ENCODE measurements at regions not wholly inside any gene's neighbourhood (a gene's known extent, or its start where the extent isn't known, plus 50 kb on each side); places are given as distances from the start of the nearest gene placed in this dataset.
A peak's percentile ranks its signal among the peaks of the same experiment; 100 is the strongest.
"Not testable (repeated sequence)": the region's sequence is repeated elsewhere in the genome, so short reads cannot be mapped to it uniquely, and the experiment has no call there.

DNA sequence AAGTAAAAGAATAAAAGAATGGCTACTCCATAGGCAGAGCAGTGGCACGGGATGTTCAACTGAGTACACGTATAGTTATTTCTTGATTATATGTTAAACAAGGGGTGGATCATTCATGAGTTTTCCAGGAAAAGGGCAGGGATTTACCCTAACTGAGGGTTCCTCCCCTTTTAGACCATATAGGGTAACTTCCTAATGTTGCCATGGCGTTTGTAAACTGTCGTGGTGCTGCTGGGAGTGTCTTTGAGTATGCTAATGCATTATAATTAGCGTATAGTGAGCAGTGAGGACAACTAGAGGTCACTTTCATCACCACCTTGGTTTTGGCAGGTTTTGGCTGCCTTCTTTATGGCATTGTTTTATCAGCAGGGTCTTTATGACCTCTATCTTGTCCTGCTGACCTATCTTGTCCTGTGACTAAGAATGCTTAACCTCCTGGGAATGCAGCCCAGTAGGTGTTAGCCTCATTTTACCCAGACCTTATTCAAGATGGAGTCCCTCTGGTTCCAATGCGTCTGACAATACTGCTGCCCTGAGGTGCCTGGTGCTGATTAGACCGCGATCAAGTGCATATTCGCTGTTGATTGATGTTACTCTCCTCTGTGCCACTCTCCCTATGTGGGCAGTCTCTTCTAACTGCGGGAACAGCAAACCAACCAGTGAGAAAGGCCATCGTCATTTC lies 67.6 kb upstream of the AMN1 start:
- no peaks in the 10 kb centered on the region for H3K9me1 ChIP-seq (ENCODE audit: control insufficient read depth, extremely low read depth, insufficient read depth, low read length)
- H3K4me3 ChIP-seq (ENCODE audit: control insufficient read depth in 2 of 3, extremely low read depth in 1 of 3, insufficient read depth in 2 of 3, low read depth in 1 of 3, low read length in 3 of 3): no peak overlapping the region
- H3K36me3 ChIP-seq (ENCODE audit: control insufficient read depth in 2 of 2, extremely low read depth in 1 of 2, insufficient read depth in 2 of 2, low read length in 2 of 2): no peaks in the 10 kb centered on the region
- H3K27me3 ChIP-seq (ENCODE audit: control insufficient read depth, extremely low read depth, insufficient read depth, low read length): no peaks in the 10 kb centered on the region
- no peak for TF ChIP-seq EZH2 (IDR thresholded peaks at IDR 0.05; ENCODE audit: low read length)
- TF ChIP-seq, protein P1, sequence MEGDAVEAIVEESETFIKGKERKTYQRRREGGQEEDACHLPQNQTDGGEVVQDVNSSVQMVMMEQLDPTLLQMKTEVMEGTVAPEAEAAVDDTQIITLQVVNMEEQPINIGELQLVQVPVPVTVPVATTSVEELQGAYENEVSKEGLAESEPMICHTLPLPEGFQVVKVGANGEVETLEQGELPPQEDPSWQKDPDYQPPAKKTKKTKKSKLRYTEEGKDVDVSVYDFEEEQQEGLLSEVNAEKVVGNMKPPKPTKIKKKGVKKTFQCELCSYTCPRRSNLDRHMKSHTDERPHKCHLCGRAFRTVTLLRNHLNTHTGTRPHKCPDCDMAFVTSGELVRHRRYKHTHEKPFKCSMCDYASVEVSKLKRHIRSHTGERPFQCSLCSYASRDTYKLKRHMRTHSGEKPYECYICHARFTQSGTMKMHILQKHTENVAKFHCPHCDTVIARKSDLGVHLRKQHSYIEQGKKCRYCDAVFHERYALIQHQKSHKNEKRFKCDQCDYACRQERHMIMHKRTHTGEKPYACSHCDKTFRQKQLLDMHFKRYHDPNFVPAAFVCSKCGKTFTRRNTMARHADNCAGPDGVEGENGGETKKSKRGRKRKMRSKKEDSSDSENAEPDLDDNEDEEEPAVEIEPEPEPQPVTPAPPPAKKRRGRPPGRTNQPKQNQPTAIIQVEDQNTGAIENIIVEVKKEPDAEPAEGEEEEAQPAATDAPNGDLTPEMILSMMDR (optimal IDR thresholded peaks at IDR 0.05 in 1 of 3, IDR thresholded peaks at IDR 0.05 in 1 of 3, conservative IDR thresholded peaks at IDR 0.05 in 1 of 3; ENCODE audit: extremely low read depth in 1 of 3, insufficient read depth in 2 of 3, low read length in 3 of 3): no peak
- dilution Hi-C loops (cut with MboI; ENCODE audit: extremely low pct_ligation_motif_present, low sequenced_read_pairs): no loop called here
- H2AFZ ChIP-seq (ENCODE audit: control insufficient read depth, low read length): no peak overlapping the region
- no peak overlapping the region for H3K27ac ChIP-seq (ENCODE audit: control insufficient read depth, insufficient read depth, low read length)
- H3K4me2 ChIP-seq (ENCODE audit: control insufficient read depth, extremely low read depth, insufficient read depth, low read depth, low read length): no peak overlapping the region
- no peak for FAIRE-seq
- no peaks in the 10 kb centered on the region for H3K9me3 ChIP-seq (ENCODE audit: control insufficient read depth, low read depth, low read length)
- H4K20me1 ChIP-seq (ENCODE audit: control insufficient read depth, extremely low read depth, insufficient read depth, low read length): no peaks in the 10 kb centered on the region
- no peak for DNase-seq (ENCODE audit: low read depth, low spot score)
- no peaks in the 10 kb centered on the region for H3K4me1 ChIP-seq (ENCODE audit: control insufficient read depth, extremely low read depth, insufficient read depth, low read length)
- no peak overlapping the region for H3K9ac ChIP-seq (ENCODE audit: control insufficient read depth, extremely low read depth, insufficient read depth, low read length)
- H3K79me2 ChIP-seq (ENCODE audit: control insufficient read depth, insufficient read depth, low read length): no peaks in the 10 kb centered on the region

DNA sequence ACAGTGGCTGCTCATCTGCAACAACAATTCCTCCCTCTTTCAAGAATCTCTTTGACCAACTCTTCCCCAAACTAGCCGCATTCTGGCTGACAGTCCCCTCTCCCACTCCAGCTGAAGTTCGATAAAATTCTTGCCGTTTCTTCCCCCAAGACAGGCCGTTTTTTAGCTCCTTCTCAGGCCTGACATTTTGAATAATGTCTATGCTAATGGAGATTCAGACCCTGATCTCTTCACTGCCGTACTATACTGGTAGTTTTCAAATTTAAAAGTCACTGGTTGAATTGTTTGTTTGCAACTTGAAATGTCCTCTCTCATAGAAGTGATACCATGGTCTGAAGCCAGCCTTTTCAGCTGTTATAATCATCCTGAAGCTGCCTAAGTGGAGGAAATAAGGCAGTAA lies 65.9 kb upstream of the AMN1 start:
- FAIRE-seq (no peak), DNase-seq (ENCODE audit: low read depth, low spot score) (no peak)
- Histone ChIP-seq H3K4me1 (ENCODE audit: control insufficient read depth, extremely low read depth, insufficient read depth, low read length) (no peaks in the 10 kb centered on the region), H3K79me2 (ENCODE audit: control insufficient read depth, insufficient read depth, low read length) (no peaks in the 10 kb centered on the region), H3K9ac (ENCODE audit: control insufficient read depth, extremely low read depth, insufficient read depth, low read length) (no peak overlapping the region), H3K9me1 (ENCODE audit: control insufficient read depth, extremely low read depth, insufficient read depth, low read length) (no peaks in the 10 kb centered on the region), H3K27me3 (ENCODE audit: control insufficient read depth, extremely low read depth, insufficient read depth, low read length) (no peaks in the 10 kb centered on the region), H4K20me1 (ENCODE audit: control insufficient read depth, extremely low read depth, insufficient read depth, low read length) (no peaks in the 10 kb centered on the region), H3K4me2 (ENCODE audit: control insufficient read depth, extremely low read depth, insufficient read depth, low read depth, low read length) (no peak overlapping the region), H3K27ac (ENCODE audit: control insufficient read depth, insufficient read depth, low read length) (no peak overlapping the region), H2AFZ (ENCODE audit: control insufficient read depth, low read length) (peak overlapping the region; percentile 2), H3K36me3 (ENCODE audit: control insufficient read depth in 2 of 2, extremely low read depth in 1 of 2, insufficient read depth in 2 of 2, low read length in 2 of 2) (no peaks in the 10 kb centered on the region), H3K4me3 (ENCODE audit: control insufficient read depth in 2 of 3, extremely low read depth in 1 of 3, insufficient read depth in 2 of 3, low read depth in 1 of 3, low read length in 3 of 3) (no peak overlapping the region), H3K9me3 (ENCODE audit: control insufficient read depth, low read depth, low read length) (no peaks in the 10 kb centered on the region)
- dilution Hi-C loops (cut with MboI; ENCODE audit: extremely low pct_ligation_motif_present, low sequenced_read_pairs): no loop called here
- TF ChIP-seq, protein P1 (optimal IDR thresholded peaks at IDR 0.05 in 1 of 3, IDR thresholded peaks at IDR 0.05 in 1 of 3, conservative IDR thresholded peaks at IDR 0.05 in 1 of 3; ENCODE audit: extremely low read depth in 1 of 3, insufficient read depth in 2 of 3, low read length in 3 of 3): no peak
- TF ChIP-seq EZH2 (IDR thresholded peaks at IDR 0.05; ENCODE audit: low read length): no peak

DNA sequence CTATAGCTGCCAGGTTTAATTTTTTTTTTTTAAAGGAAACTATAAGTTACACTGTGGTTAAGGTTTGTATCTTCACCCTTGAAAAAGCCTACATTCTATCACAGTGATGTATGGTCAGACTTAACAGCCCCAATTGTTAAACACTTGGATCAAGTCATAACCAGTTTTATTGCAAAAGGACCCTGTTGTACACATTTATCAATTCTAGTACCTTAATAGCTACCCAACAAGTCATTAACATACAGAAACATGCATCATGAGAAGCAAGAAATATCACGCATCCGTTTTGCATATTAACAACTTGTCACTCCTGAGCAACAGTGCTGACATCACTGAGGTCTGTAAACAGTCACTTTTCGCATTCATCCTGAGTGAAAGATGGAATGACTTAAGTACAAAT lies 62.4 kb upstream of the AMN1 start:
- H3K27ac ChIP-seq (ENCODE audit: control insufficient read depth, insufficient read depth, low read length); H3K9ac ChIP-seq (ENCODE audit: control insufficient read depth, extremely low read depth, insufficient read depth, low read length); H3K9me3 ChIP-seq (ENCODE audit: control insufficient read depth, low read depth, low read length); dilution Hi-C loops (cut with MboI; ENCODE audit: extremely low pct_ligation_motif_present, low sequenced_read_pairs); H3K9me1 ChIP-seq (ENCODE audit: control insufficient read depth, extremely low read depth, insufficient read depth, low read length); H3K27me3 ChIP-seq (ENCODE audit: control insufficient read depth, extremely low read depth, insufficient read depth, low read length); H4K20me1 ChIP-seq (ENCODE audit: control insufficient read depth, extremely low read depth, insufficient read depth, low read length); FAIRE-seq; H3K4me1 ChIP-seq (ENCODE audit: control insufficient read depth, extremely low read depth, insufficient read depth, low read length); H3K36me3 ChIP-seq (ENCODE audit: control insufficient read depth in 2 of 2, extremely low read depth in 1 of 2, insufficient read depth in 2 of 2, low read length in 2 of 2); DNase-seq (ENCODE audit: low read depth, low spot score); H2AFZ ChIP-seq (ENCODE audit: control insufficient read depth, low read length); H3K79me2 ChIP-seq (ENCODE audit: control insufficient read depth, insufficient read depth, low read length); H3K4me3 ChIP-seq (ENCODE audit: control insufficient read depth in 2 of 3, extremely low read depth in 1 of 3, insufficient read depth in 2 of 3, low read depth in 1 of 3, low read length in 3 of 3); H3K4me2 ChIP-seq (ENCODE audit: control insufficient read depth, extremely low read depth, insufficient read depth, low read depth, low read length): not testable (repeated sequence)

Data from keratinocyte (primary cell).